WERI-Rb-1 (cell line): ENCODE measurements at regions not wholly inside any gene's neighbourhood (a gene's known extent, or its start where the extent isn't known, plus 50 kb on each side); places are given as distances from the start of the nearest gene placed in this dataset.
A peak's percentile ranks its signal among the peaks of the same experiment; 100 is the strongest.

Experiments used
- DNase-seq: peaks from one replicate; pipeline ENCODE4 v3.0.0-alpha.2; 2020
- H3K27ac ChIP-seq: fragments of 250-450 bp; sonication (Bioruptor Pico); 2 replicates; pipeline ENCODE4 v1.5.1; 2020; ENCODE audit warnings: mild to moderate bottlenecking, moderate library complexity
- H3K27me3 ChIP-seq: fragments of 250-450 bp; sonication (Bioruptor Pico); 2 replicates; pipeline ENCODE4 v1.5.1; 2021; ENCODE audit warnings: mild to moderate bottlenecking, low read depth, moderate library complexity; ENCODE audit not compliant: insufficient read depth, severe bottlenecking
- H3K36me3 ChIP-seq: fragments of 250-450 bp; sonication (Bioruptor Pico); 2 replicates; pipeline ENCODE4 v1.5.1; 2020; ENCODE audit warnings: mild to moderate bottlenecking, moderate library complexity
- H3K4me3 ChIP-seq: 2 replicates; pipeline ENCODE4 v1.5.1; 2011; ENCODE audit warnings: low read depth, mild to moderate bottlenecking, control low read depth, low read length
- H3K9me3 ChIP-seq: fragments of 250-450 bp; sonication (Bioruptor Pico); 2 replicates; pipeline ENCODE4 v1.5.1; 2021; ENCODE audit warnings: mild to moderate bottlenecking, moderate library complexity; ENCODE audit not compliant: severe bottlenecking
- TF ChIP-seq, protein P1 (sequence below): IDR thresholded peaks from 2 replicates; pipeline ENCODE4 v1.5.1; 2011; ENCODE audit warnings: low read depth, mild to moderate bottlenecking, control low read depth, inconsistent platforms, low read length

GRCh38 chr5:38749861-38750260, 96.0 kb upstream of the OSMR start:
- H3K36me3 ChIP-seq: no peaks in the 10 kb centered on the region
- no peaks in the 10 kb centered on the region for H3K9me3 ChIP-seq
- no peak for DNase-seq
- H3K4me3 ChIP-seq: no peak overlapping the region
- no peak overlapping the region for H3K27ac ChIP-seq
- no peaks in the 10 kb centered on the region for H3K27me3 ChIP-seq
- TF ChIP-seq, protein P1, sequence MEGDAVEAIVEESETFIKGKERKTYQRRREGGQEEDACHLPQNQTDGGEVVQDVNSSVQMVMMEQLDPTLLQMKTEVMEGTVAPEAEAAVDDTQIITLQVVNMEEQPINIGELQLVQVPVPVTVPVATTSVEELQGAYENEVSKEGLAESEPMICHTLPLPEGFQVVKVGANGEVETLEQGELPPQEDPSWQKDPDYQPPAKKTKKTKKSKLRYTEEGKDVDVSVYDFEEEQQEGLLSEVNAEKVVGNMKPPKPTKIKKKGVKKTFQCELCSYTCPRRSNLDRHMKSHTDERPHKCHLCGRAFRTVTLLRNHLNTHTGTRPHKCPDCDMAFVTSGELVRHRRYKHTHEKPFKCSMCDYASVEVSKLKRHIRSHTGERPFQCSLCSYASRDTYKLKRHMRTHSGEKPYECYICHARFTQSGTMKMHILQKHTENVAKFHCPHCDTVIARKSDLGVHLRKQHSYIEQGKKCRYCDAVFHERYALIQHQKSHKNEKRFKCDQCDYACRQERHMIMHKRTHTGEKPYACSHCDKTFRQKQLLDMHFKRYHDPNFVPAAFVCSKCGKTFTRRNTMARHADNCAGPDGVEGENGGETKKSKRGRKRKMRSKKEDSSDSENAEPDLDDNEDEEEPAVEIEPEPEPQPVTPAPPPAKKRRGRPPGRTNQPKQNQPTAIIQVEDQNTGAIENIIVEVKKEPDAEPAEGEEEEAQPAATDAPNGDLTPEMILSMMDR: no peak

DNA sequence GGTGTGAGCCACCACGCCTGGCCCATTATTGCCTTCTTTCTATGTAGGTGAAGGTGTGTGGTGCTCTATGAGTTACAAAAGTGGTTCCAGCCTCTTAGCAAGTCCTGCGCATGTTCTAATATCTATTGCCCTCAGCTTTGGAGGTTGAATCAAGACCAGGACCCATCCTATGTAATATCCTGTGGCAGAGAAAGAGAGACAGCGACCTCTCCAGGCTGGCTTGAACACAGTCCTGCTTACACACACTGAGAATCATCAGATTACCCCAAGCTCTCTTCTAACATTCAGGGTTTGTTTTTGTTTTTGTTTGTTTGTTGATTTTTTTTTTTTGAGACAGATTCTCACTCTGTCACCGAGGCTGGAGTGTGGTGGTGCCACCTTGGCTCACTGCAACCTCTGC, 94.7 kb upstream of the OSMR start:
- TF ChIP-seq, protein P1: peak; percentile 63
- Histone ChIP-seq H3K27me3 (no peaks in the 10 kb centered on the region), H3K4me3 (no peak overlapping the region), H3K36me3 (no peaks in the 10 kb centered on the region), H3K9me3 (no peaks in the 10 kb centered on the region), H3K27ac (no peak overlapping the region)
- DNase-seq: peak; percentile 25

GRCh38 chr5:38752012-38752536, 93.7 kb upstream of the OSMR start:
- TF ChIP-seq, protein P1: no peak
- no peak for DNase-seq
- no peak overlapping the region for H3K27ac ChIP-seq
- no peaks in the 10 kb centered on the region for H3K27me3 ChIP-seq
- no peaks in the 10 kb centered on the region for H3K36me3 ChIP-seq
- H3K9me3 ChIP-seq: no peaks in the 10 kb centered on the region
- no peak overlapping the region for H3K4me3 ChIP-seq

DNA sequence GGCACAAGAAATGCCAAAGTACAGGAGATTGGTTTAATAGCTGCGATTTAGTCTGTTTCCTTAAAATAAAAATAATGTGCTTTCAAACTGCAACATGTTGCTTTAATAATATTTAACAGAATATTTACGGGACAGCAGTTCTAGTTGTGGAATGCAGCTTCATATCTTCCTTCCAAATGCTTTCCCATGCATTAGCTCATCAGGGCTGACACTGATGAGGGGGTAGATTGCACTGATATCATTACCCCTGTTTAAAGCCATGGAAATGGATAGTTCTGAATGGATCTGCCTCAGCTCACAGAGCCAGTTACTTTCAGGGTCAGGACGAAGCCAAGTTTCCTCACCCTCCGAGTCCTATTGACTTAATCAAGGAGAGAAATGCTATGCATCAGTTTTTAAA, 93.2 kb upstream of the OSMR start:
- H3K36me3 ChIP-seq: no peaks in the 10 kb centered on the region
- no peak overlapping the region for H3K27ac ChIP-seq
- no peaks in the 10 kb centered on the region for H3K9me3 ChIP-seq
- TF ChIP-seq, protein P1: no peak
- no peak overlapping the region for H3K4me3 ChIP-seq
- H3K27me3 ChIP-seq: no peaks in the 10 kb centered on the region
- DNase-seq: no peak

DNA sequence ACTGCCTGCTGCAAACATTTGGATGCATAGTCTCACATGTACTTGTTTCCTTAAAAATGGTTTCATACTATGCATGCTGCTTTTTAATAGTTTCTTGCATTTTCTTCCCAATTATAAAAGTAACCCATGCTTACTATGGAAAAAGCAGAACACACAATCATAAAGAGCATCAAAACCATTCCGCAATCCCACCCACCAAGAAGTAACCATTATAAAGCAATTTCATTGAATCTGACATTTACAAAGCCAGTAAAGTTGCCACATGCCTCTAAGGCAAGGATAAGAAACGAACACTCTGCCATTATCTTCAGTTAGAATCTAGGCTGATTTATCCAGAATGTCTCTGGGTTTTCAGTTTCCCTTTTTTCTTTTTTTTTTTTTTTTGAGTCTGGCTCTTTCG, 92.7 kb upstream of the OSMR start:
- no peak overlapping the region for H3K4me3 ChIP-seq
- TF ChIP-seq, protein P1: no peak
- no peak overlapping the region for H3K27ac ChIP-seq
- no peak for DNase-seq
- H3K36me3 ChIP-seq: no peaks in the 10 kb centered on the region
- no peaks in the 10 kb centered on the region for H3K9me3 ChIP-seq
- H3K27me3 ChIP-seq: no peaks in the 10 kb centered on the region

- Histone ChIP-seq H3K4me3 (no peak overlapping the region), H3K27me3 (no peaks in the 10 kb centered on the region), H3K36me3 (no peaks in the 10 kb centered on the region), H3K27ac (no peak overlapping the region), H3K9me3 (no peaks in the 10 kb centered on the region)
- TF ChIP-seq, protein P1: no peak
- DNase-seq: no peak
Measured at GRCh38 chr5:38753776-38754175, 92.0 kb upstream of the OSMR start.
